Endothelial cell of umbilical vein (primary cell): ENCODE measurements at regions not wholly inside any gene's neighbourhood (a gene's known extent, or its start where the extent isn't known, plus 50 kb on each side); places are given as distances from the start of the nearest gene placed in this dataset.

Experiments
- BruUV-seq: library from RNA; stranded (reverse); fragments of 400-500 nt; replicated peaks from 2 replicates; lab custom pipeline; 2021; lab: Mats Ljungman, UMichigan
- CTCF ChIA-PET: fragments of 300-600, 350-600 bp; sonication (Branson Sonifier 250); formaldehyde crosslinking; loops from one replicate; lab custom pipeline; 2021; ENCODE audit warnings: antibody characterized with exemption, inconsistent platforms; lab: Charles Lee
- POLR2A ChIA-PET: fragments of 300-600, 350-600 bp; sonication (Branson Sonifier 250); formaldehyde crosslinking; loops from one replicate; lab custom pipeline; 2021; ENCODE audit warnings: antibody characterized with exemption, inconsistent platforms; lab: Charles Lee
- DNase-seq: peaks from one replicate; pipeline ENCODE4 v3.0.0-alpha.2; 2011; ENCODE audit warnings: low read depth, low spot score
- FAIRE-seq: peaks from 2 replicates; lab custom pipeline; 2011; peaks lifted over from hg19 to GRCh38; lab: Jason Lieb, UNC
- H2AFZ ChIP-seq: 2 replicates; pipeline ENCODE4 v1.6.0; 2012; ENCODE audit warnings: low read depth, low read length, control low read depth, inconsistent platforms
- H3K27ac ChIP-seq: 2 replicates; pipeline ENCODE4 v1.5.1; 2011; ENCODE audit warnings: low read depth, mild to moderate bottlenecking, control low read depth, low read length, moderate library complexity; ENCODE audit not compliant: insufficient read depth
- H3K27me3 ChIP-seq, 2 experiments: 2 replicates each; pipeline versions ENCODE4 v1.6.0 to v1.6.1; 2011; ENCODE audit warnings: low read length in 2 of 2, mixed read lengths in 1 of 2; ENCODE audit not compliant: control insufficient read depth in 2 of 2, insufficient read depth in 2 of 2
- H3K36me3 ChIP-seq, 2 experiments: 2 replicates in 1 of 2; 3 replicates in 1 of 2; pipeline ENCODE4 v1.5.1; 2011; ENCODE audit warnings: low read length in 2 of 2, mild to moderate bottlenecking in 1 of 2, moderate library complexity in 1 of 2; ENCODE audit not compliant: control insufficient read depth in 2 of 2, insufficient read depth in 2 of 2; ENCODE audit errors: extremely low read depth in 1 of 2
- H3K4me1 ChIP-seq: 3 replicates; pipeline ENCODE4 v1.5.1; 2011; ENCODE audit warnings: mild to moderate bottlenecking, low read length; ENCODE audit not compliant: control insufficient read depth, insufficient read depth; ENCODE audit errors: extremely low read depth
- H3K4me2 ChIP-seq: 2 replicates; pipeline ENCODE4 v1.6.1; 2011; ENCODE audit warnings: low read length, control low read depth, mixed read lengths; ENCODE audit not compliant: insufficient read depth
- H3K4me3 ChIP-seq, 3 experiments: fragments of 200-600 bp in 1 of 3; sonication (generic), shearing (Covaris generic) in 1 of 3; replicated peaks in 1 of 3; 2 replicates each; pipeline ENCODE4 v1.5.1; 2011 to 2016; ENCODE audit warnings: control low read depth in 3 of 3, low read length in 3 of 3, mild to moderate bottlenecking in 2 of 3, inconsistent platforms in 1 of 3, low read depth in 1 of 3, moderate library complexity in 1 of 3; ENCODE audit not compliant: insufficient read depth in 1 of 3
- H3K79me2 ChIP-seq: 2 replicates; pipeline ENCODE4 v1.6.0; 2012; ENCODE audit warnings: low read length, inconsistent platforms; ENCODE audit not compliant: control insufficient read depth, insufficient read depth
- H3K9ac ChIP-seq: replicated peaks from 2 replicates; pipeline ENCODE3; 2011; ENCODE audit warnings: low read length, control low read depth; ENCODE audit not compliant: insufficient read depth; ENCODE audit errors: extremely low read depth
- H3K9me1 ChIP-seq: replicated peaks from 3 replicates; pipeline ENCODE4 v1.6.0; 2011; ENCODE audit warnings: mild to moderate bottlenecking, low read length; ENCODE audit not compliant: control insufficient read depth, insufficient read depth; ENCODE audit errors: extremely low read depth
- H3K9me3 ChIP-seq: replicated peaks from 2 replicates; pipeline ENCODE4 v1.5.1; 2012; ENCODE audit warnings: low read length, inconsistent platforms; ENCODE audit not compliant: control insufficient read depth, insufficient read depth
- H4K20me1 ChIP-seq: replicated peaks from 2 replicates; pipeline ENCODE3; 2011; ENCODE audit warnings: mild to moderate bottlenecking, low read length; ENCODE audit not compliant: control insufficient read depth, insufficient read depth; ENCODE audit errors: extremely low read depth
- CTCF ChIP-seq, 2 donors: IDR thresholded peaks; 1 replicate in 1 of 2; 2 replicates in 1 of 2; pipeline ENCODE4 v1.5.1; 2011; ENCODE audit warnings: low read length in 2 of 2, mild to moderate bottlenecking in 2 of 2, moderate library complexity in 2 of 2, control low read depth in 1 of 2, inconsistent platforms in 1 of 2, low read depth in 1 of 2; ENCODE audit not compliant: insufficient read depth in 1 of 2; ENCODE audit errors: extremely low read depth in 1 of 2
- EZH2 ChIP-seq: IDR thresholded peaks from 2 replicates; pipeline ENCODE4 v1.6.1; 2012; ENCODE audit warnings: borderline replicate concordance, low read depth, mild to moderate bottlenecking, moderate library complexity, low read length, inconsistent platforms; ENCODE audit not compliant: severe bottlenecking
- FOS ChIP-seq: IDR thresholded peaks from 2 replicates; pipeline ENCODE4 v1.6.1; 2011; ENCODE audit warnings: mild to moderate bottlenecking, low read length, moderate library complexity, borderline replicate concordance; ENCODE audit not compliant: insufficient read depth
- GATA2 ChIP-seq: IDR thresholded peaks from 2 replicates; pipeline ENCODE4 v1.7.0; 2011; ENCODE audit warnings: low read depth, mild to moderate bottlenecking, moderate library complexity, mixed read lengths, low read length; ENCODE audit not compliant: insufficient read length, insufficient read depth
- JUN ChIP-seq: IDR thresholded peaks from 2 replicates; pipeline ENCODE4 v1.6.1; 2011; ENCODE audit warnings: borderline replicate concordance, low read depth; ENCODE audit not compliant: insufficient read length, insufficient read depth
- MAX ChIP-seq: IDR thresholded peaks from 2 replicates; pipeline ENCODE4 v1.6.1; 2011; ENCODE audit not compliant: insufficient read depth, insufficient read length
- MYC ChIP-seq: IDR thresholded peaks from one replicate; pipeline ENCODE4 v1.6.1; 2011; ENCODE audit warnings: mild to moderate bottlenecking, low read depth, low read length
- POLR2A ChIP-seq: IDR thresholded peaks from 2 replicates; pipeline ENCODE4 v1.6.1; 2012; ENCODE audit warnings: low read depth, mild to moderate bottlenecking, control low read depth, low read length
- POLR2AphosphoS5 ChIP-seq: IDR thresholded peaks from 2 replicates; pipeline ENCODE4 v1.6.1; 2012; ENCODE audit warnings: low read depth, mild to moderate bottlenecking, control low read depth, low read length, moderate library complexity; ENCODE audit not compliant: insufficient read depth
- dilution Hi-C: fragments of 300-500 bp; cut with MboI; formaldehyde crosslinking; loops from one replicate; pipeline ENCODE4 v1.15.0; 2019; ENCODE audit warnings: low sequenced_read_pairs; ENCODE audit not compliant: extremely low pct_ligation_motif_present
- intact Hi-C: fragments of 100-400 bp; cut with micrococcal nuclease; formaldehyde crosslinking; loops from one replicate; pipeline ENCODE4 v1.10.0; 2022

GRCh38 chr6:47403056-47403455 lies 74.5 kb upstream of the CD2AP start:
- Histone ChIP-seq H3K4me2 (no peak overlapping the region), H3K9me3 (no peaks in the 10 kb centered on the region), H3K9me1 (no peaks in the 10 kb centered on the region), H3K4me3 (no peak overlapping the region), H3K9ac (no peak overlapping the region), H3K27me3 (no peaks in the 10 kb centered on the region), H4K20me1 (no peaks in the 10 kb centered on the region), H3K27ac (no peak overlapping the region), H3K79me2 (no peaks in the 10 kb centered on the region), H2AFZ (no peak overlapping the region), H3K4me1 (no peaks in the 10 kb centered on the region), H3K36me3 (no peaks in the 10 kb centered on the region)
- no peak for FAIRE-seq
- dilution Hi-C loops, result no loop called here
- no peak for DNase-seq
- intact Hi-C loops, result no loop called here
- BruUV-seq, result no TSS peak
- TF ChIP-seq JUN, result no peak
- TF ChIP-seq FOS, result no peak
- no peak for TF ChIP-seq POLR2A
- no peak for TF ChIP-seq POLR2AphosphoS5
- no peak for TF ChIP-seq GATA2
- TF ChIP-seq MYC, result no peak
- no peak for TF ChIP-seq MAX
- no peak for TF ChIP-seq EZH2
- TF ChIP-seq CTCF (IDR thresholded peaks at IDR 0.05; ENCODE audit: extremely low read depth in 1 of 2, insufficient read depth in 1 of 2, low read depth in 1 of 2, low read length in 2 of 2), result no peak
- POLR2A ChIA-PET, result no interaction called here
- CTCF ChIA-PET, result no interaction called here
